B cell (primary cell): ENCODE measurements at regions not wholly inside any gene's neighbourhood (a gene's known extent, or its start where the extent isn't known, plus 50 kb on each side); places are given as distances from the start of the nearest gene placed in this dataset.

Experiments used
- CTCF ChIP-seq: fragments of 200-600 bp; IDR thresholded peaks from one replicate; pipeline ENCODE4 v1.8.0; 2022; ENCODE audit warnings: antibody characterized with exemption, mild to moderate bottlenecking
- EZH2 ChIP-seq: IDR thresholded peaks from 2 replicates; pipeline ENCODE4 v1.6.1; 2012; ENCODE audit warnings: borderline replicate concordance, low read depth, mild to moderate bottlenecking, moderate library complexity, low read length; ENCODE audit not compliant: insufficient read depth, poor library complexity, severe bottlenecking

DNA sequence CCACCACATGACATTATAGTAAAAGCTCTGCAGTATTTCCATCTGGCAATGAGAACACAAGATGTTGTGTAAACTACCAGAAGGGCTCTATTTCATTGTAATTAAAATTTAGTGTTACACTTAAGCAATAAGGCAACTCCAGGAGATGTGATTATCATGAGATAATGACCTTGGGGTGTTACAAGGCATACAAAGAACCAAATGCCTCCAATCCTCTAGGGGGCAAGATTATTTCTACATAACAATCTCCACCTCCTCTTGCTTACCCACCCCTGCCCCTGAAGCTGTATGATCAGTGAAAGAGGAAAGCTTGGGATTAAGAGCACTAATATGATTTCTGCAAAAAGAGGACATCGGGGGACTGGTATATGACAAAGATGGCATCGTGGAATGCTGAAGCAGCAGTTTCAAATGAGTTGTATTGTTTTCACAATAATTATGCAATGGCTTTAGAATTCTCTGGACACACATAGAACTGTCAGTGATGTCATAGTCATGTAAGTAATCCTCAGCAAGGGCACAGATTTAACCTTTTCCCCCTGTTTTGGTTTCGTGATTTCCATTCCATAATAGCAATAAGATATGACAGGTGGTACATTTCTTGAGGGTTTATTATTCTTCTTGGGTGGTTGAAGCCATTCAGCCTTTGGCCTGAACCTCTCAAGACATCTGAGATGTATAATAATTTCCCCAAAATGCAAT, 295.3 kb downstream of the MZT1 start:
- no peak for TF ChIP-seq CTCF
- no peak for TF ChIP-seq EZH2
